LHCN-M2 (cell line): ENCODE measurements at regions not wholly inside any gene's neighbourhood (a gene's known extent, or its start where the extent isn't known, plus 50 kb on each side); places are given as distances from the start of the nearest gene placed in this dataset.
"Not testable (repeated sequence)": the region's sequence is repeated elsewhere in the genome, so short reads cannot be mapped to it uniquely, and the experiment has no call there.

Experiments
- DNase-seq: peaks from one replicate; pipeline ENCODE4 v3.0.0-alpha.2; 2012; ENCODE audit warnings: low read depth

DNA sequence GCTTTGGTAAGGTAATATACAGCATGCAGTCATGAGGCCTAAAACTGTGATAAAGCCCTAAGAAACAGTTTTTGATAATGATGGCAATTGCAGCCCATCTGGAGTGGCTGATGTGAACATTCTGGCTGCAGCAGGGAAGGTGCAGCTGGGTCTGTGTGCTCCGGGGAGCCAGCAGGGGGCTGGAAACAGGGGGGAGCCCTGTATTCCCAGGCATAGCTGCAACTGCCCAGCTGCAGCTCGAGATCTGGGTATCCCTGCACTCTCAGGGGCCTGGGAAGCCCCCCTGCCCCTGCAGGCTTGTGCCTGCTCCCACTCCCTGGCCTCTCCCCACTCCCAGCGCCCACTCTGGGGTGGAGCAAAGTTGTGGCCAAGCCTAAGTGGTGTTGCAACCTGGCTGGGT is 95.6 kb downstream of the RRAGB start:
- no peak for DNase-seq

GRCh38 chrX:55815546-55815945 is 98.0 kb downstream of the RRAGB start:
- no peak for DNase-seq

GRCh38 chrX:55816023-55816422 is 98.5 kb downstream of the RRAGB start:
- DNase-seq, result no peak

GRCh38 chrX:55818673-55819375 is 101.3 kb downstream of the RRAGB start:
- no peak for DNase-seq

DNA sequence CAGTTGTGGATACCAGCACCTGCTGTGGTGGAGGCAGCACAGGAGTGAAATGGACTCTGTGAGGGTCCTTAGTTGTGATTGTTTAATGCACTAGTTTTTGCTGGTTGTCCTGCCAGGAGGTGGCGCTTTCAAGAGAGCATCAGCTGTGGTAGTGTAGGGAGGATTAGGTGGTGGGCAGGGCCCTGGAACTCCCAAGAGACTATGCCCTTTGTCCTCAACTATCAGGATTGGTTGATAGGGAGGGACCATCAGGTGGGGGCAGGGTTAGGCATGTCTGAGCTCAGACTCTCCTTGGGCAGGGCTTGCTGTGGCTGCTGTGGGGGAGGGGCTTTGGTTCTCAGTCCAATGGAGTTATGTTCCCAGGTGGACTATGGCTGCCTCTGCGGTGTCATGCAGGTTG is 121.9 kb downstream of the RRAGB start:
- no peak for DNase-seq

GRCh38 chrX:55841962-55842752 is 124.6 kb downstream of the RRAGB start:
- DNase-seq, result no peak

DNA sequence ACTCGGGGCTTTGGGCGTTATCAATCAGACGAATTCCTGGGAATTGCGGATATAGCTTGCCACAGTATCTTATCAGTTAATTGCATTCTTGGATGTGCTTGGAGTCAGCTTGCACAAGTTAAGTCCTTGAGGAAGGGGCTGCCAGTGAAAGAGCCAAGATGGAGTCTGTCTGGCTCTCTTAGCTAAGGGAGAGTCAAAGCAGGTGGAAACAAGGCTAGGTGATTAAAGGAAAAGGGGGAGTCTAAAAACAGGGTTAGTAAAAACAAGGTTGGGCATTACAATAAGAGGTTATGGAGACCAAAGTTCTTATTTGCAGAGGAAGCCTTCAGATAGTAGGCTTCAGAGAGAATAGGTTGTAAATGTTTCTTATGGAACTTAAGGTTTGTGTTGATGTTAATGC is 149.2 kb downstream of the RRAGB start:
- not testable (repeated sequence) for DNase-seq

- peak; percentile 32 for DNase-seq
Measured at GRCh38 chrX:55867181-55867651, 149.7 kb downstream of the RRAGB start.

DNA sequence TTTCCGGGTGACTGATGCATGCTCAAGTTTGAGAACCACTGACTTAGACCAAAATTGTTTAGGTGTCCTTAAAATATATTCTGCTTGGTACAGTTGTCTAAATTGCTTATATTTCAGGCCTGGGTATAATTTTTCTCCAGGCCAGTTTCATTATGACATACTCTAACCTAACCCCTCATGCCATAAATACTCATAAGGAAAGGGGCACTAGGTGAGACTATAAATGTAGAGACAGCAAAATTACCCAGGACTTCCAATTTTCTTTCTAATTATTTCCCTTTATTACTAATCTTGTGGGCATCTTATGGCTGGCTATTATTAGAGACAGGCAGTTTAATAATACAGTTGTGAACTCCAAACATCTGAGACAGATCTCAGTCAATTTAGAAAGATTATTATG is 150.2 kb downstream of the RRAGB start:
- no peak for DNase-seq

GRCh38 chrX:55874807-55875206 is 157.3 kb downstream of the RRAGB start:
- DNase-seq, result no peak

- DNase-seq, result not testable (repeated sequence)
Measured at GRCh38 chrX:55883541-55883940, 166.0 kb downstream of the RRAGB start.

GRCh38 chrX:55907968-55908607 is 190.5 kb downstream of the RRAGB start:
- DNase-seq, result peak; percentile 59

GRCh38 chrX:55908661-55909212 is 191.2 kb downstream of the RRAGB start:
- DNase-seq, result peak; percentile 14

DNA sequence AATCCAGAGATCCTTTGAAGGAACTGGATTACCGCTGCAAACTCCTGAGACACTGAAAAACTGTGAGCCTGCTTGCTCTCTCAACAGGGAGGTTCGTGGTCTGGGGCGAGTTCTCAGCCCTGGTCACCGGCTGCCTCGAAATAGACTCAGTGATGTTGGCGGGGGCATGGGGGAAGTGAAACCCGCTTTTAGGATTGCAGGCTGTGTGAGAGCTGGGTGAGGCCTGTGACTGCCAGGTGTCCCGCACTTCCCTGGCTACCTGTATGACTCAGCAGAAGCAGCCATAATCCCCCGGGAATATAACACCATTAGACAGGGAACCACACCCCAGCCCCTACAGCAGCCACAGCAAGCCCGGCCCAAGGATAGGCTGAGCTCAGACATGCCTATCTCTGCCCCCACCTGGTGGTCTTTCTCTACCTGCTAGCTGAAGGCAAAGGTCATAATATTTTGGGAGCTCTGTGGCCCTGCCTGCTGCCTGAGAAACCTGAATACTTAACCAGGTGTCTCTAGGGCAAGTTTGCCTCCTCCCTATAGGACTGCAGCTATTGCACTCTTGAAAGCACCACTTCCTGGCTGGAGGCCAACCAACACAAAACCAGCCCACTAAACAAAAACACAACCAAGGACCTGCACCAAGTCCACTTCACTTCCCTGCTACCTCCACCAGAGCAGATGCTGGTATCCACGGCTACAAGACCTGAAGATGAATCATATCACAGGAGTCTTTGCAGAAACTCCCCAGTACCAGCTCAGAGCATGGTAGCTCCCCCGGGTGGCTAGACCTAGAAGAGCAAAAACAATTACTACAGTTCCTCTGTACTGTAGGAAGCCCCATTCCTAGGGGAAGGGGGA is 202.0 kb downstream of the RRAGB start:
- DNase-seq, result no peak

DNA sequence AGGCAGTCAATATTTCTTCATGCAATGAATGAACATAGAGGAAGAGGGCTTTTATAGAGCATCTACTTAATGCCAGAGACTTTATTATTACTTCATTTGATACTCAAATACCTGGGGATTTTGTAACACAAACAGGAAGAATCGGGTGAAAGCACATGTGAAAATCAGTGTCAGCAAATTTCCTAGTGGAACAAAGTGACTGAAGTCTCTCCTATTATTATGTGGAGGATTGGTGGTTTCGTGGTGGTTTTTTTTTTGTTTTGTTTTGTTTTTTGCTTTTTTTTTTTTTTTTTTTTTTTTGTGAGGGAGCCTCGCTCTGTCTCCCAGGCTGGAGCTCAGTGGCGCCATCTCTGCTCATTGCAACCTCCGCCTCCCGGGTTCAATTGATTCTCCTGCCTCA is 207.0 kb downstream of the RRAGB start:
- DNase-seq, result no peak

- DNase-seq, result not testable (repeated sequence)
Measured at GRCh38 chrX:55928529-55928928, 211.0 kb downstream of the RRAGB start.
